ENCODE measurements at regions not wholly inside any gene's neighbourhood (a gene's known extent, or its start where the extent isn't known, plus 50 kb on each side); places are given as distances from the start of the nearest gene placed in this dataset.

DNA sequence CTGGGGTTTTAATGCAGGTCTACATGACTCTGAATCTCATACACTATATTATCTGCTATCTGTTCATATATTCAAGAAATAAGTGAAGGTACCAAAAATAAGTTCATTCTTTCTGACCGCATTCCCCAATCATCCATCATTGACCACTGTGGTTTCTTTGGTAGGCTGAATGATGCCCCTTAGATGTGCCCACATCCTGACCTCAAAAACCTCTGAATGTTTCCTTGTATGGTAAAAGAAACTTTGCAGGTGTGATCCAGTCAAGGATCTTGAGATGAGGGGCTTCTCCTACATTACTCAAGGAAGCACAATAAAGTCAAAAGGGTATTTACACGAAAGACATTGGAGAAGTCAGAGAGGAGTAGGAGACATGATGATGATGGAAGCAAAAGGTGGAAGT, 60.6 kb upstream of the LRRC8B start:
- TF ChIP-seq EZH2phosphoT487 (IDR thresholded peaks at IDR 0.05; ENCODE audit: low read depth) (no peak), CTCF (IDR thresholded peaks at IDR 0.05; ENCODE audit: low read depth, low read length) (no peak)

Measured in OCI-LY3 (cell line).